GM18873 (cell line): ENCODE measurements at regions not wholly inside any gene's neighbourhood (a gene's known extent, or its start where the extent isn't known, plus 50 kb on each side); places are given as distances from the start of the nearest gene placed in this dataset.

Experiments used
- ATAC-seq: cut with Tn5 transposase; IDR thresholded peaks from one replicate; pipeline ENCODE4 v1.9.1; 2021; ENCODE audit warnings: mild to moderate bottlenecking, moderate library complexity, moderate number of reproducible peaks; ENCODE audit not compliant: unreplicated experiment, low FRiP score

GRCh38 chr15:31485911-31486461 lies 159.4 kb downstream of the KLF13 start:
- ATAC-seq: no peak

GRCh38 chr15:31486506-31486905 lies 159.9 kb downstream of the KLF13 start:
- ATAC-seq: no peak

GRCh38 chr15:31486906-31487695 lies 160.5 kb downstream of the KLF13 start:
- no peak for ATAC-seq

- peak; percentile 36 for ATAC-seq
Measured at GRCh38 chr15:31487811-31488436, 161.3 kb downstream of the KLF13 start.

- peak; percentile 29 for ATAC-seq
Measured at GRCh38 chr15:31488437-31489204, 162.0 kb downstream of the KLF13 start.

GRCh38 chr15:31489281-31489680 lies 162.6 kb downstream of the KLF13 start:
- ATAC-seq: no peak

GRCh38 chr15:31489801-31490646 lies 163.4 kb downstream of the KLF13 start:
- ATAC-seq: no peak

- no peak for ATAC-seq
Measured at GRCh38 chr15:31494786-31495185, 168.2 kb downstream of the KLF13 start.

GRCh38 chr15:31495281-31495680 lies 168.6 kb downstream of the KLF13 start:
- no peak for ATAC-seq

- no peak for ATAC-seq
Measured at GRCh38 chr15:31497838-31498237, 171.2 kb downstream of the KLF13 start.

- no peak for ATAC-seq
Measured at GRCh38 chr15:31498329-31498728, 171.7 kb downstream of the KLF13 start.

- no peak for ATAC-seq
Measured at GRCh38 chr15:31498756-31499155, 172.1 kb downstream of the KLF13 start.

- no peak for ATAC-seq
Measured at GRCh38 chr15:31499236-31499952, 172.8 kb downstream of the KLF13 start.

- ATAC-seq: no peak
Measured at GRCh38 chr15:31499953-31500765, 173.5 kb downstream of the KLF13 start.

GRCh38 chr15:31500766-31501449 lies 174.3 kb downstream of the KLF13 start:
- no peak for ATAC-seq

- ATAC-seq: no peak
Measured at GRCh38 chr15:31501536-31502157, 175.0 kb downstream of the KLF13 start.

GRCh38 chr15:31502541-31503229 lies 176.1 kb downstream of the KLF13 start:
- no peak for ATAC-seq
